Left renal pelvis (tissue), 4 donors: ENCODE measurements at regions not wholly inside any gene's neighbourhood (a gene's known extent, or its start where the extent isn't known, plus 50 kb on each side); places are given as distances from the start of the nearest gene placed in this dataset.
"Not testable (repeated sequence)": the region's sequence is repeated elsewhere in the genome, so short reads cannot be mapped to it uniquely, and the experiment has no call there.

Source experiments
- DNase-seq, 4 donors: peaks; one replicate each; pipeline ENCODE4 v3.0.0-alpha.2; 2013; ENCODE audit warnings: low read depth in 4 of 4, low spot score in 3 of 4

DNA sequence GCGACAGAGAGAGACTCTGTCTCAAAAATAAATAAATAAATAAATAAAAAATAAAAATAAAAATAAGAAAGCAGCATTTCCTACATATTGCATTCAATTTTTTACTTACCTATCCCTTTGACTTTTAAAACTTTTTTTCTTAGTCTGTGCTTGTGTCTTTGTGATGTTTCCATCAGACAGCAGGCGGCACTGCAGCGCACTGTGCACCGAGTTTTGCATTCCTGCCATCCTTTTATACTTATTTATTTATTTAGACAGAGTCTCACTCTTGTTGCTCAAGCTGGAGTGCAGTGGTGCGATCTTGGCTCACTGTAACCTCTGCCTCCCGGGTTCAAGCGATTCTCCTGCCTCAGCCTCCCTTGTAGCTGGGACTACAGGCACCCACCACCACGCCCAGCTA lies 203.9 kb downstream of the SPATA31A1 start:
- not testable (repeated sequence) for DNase-seq

DNA sequence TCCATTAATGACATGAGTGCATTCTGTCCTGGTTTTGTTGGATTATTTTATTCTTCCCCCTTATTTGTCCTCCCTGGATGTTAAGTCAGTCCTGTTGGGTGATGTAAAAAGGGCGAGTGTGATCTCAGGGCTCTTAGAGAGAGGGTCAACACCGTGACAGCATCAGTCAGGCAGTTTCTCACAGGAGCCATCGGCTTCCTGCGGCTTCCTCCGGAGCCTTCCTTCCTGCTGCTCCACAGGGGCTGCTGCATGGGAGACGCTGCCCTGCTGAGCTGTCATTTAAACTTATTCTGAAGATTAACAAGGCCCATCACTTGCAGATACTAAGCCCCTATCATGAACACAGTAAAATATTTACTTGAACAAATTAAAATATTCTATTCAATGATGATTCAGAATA lies 211.3 kb downstream of the SPATA31A1 start:
- DNase-seq, result not testable (repeated sequence)

DNA sequence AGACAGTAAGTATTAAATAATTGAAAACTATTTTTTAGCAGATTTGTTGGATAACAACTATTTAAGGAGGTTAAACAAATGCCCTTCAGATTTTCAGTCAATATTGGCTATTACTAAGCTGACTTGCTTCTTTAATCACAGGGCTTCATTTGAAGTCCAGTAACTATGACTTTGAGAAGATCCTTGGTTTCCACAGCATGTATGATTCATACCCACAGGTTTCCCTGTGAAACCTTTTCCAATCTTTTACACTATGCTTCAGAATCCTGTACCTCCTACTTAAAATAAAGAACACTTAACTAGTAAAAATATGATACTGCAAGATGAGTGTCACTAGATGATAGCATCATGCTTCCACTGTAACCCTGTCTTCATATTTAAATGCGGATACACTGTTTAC lies 211.9 kb downstream of the SPATA31A1 start:
- not testable (repeated sequence) for DNase-seq

DNA sequence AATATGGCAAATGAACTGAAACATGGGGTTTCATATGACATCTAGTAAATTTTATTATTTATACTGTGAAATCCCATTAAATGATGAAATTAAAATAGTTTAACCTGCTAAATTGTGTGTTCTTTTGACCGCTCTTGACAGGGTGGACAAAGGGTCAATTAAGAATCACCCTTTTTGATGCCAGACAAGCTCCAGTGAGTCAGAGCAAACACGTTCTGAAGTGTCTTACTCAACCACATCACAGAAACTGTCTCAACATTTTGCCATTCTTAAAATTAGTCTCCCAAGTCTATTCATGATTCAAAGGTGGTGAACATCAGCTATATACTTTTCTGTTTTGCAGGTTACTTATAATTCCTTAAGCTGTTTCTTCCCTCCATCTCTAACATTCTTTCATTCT lies 213.4 kb downstream of the SPATA31A1 start:
- DNase-seq, result not testable (repeated sequence)

DNA sequence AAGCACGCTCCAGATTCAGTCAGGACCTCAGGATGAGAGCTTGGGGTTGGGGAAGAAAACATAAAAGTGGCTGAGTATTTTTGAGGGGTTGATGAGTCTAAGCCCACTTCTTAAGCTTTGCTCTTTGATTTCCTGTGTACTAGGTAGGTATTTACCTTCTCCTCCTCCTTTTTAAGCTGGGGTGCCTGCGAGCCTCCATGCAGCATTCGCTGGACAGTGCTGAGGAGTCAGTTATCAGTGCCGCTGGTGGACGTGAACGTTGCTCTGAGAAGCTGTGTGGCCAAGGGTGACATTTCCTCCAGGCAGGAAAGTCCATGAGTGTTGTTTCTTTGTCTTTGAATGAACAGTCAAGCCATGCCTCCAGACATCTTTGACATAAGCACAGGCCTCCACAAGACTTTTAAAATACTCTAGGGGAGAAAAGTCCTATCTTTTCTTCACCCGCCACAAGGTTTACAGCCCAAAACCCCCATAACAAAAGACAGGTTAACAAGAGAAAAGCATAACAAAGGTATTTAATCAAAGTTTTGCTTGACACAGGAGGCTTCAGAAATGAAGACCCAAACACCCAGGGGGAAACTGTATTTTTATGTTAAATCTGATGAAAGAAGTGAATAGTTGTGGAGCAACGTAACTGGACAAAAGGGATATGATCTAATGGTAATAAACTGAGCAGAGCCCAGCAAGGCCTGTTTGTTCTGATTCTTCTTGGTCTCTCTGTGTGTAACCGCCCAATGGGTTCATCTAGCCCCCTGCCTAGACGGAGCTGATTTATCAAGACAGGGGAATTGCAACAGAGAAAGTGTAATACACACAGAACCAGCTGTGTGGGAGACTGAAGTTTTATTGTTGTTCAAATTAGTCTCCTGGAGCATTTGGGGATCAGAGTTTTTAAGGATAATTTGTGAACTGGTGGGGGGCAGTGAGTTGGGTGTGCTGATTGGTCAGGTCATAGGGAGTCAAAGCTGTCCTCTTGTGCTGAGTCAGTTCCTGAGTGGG lies 217.9 kb downstream of the SPATA31A1 start:
- DNase-seq, result not testable (repeated sequence)

DNA sequence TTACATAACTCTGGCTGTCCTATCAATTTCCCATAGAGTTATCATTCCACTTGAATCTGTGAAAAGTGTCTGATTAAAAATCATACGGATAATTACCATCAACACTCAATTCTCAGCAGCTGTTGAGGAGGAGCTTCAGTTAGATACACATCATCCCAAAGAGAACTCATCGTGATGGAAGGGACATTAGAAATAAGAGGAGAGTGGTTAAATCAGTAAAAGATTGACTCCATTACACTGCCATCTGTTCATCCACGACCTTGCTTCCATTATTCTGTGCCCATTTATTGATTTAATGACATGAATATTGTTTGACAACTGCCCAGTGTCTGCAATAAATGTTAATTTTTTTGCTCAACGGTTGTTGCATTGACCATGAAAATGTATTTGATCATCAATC lies 223.5 kb downstream of the SPATA31A1 start:
- not testable (repeated sequence) for DNase-seq

DNA sequence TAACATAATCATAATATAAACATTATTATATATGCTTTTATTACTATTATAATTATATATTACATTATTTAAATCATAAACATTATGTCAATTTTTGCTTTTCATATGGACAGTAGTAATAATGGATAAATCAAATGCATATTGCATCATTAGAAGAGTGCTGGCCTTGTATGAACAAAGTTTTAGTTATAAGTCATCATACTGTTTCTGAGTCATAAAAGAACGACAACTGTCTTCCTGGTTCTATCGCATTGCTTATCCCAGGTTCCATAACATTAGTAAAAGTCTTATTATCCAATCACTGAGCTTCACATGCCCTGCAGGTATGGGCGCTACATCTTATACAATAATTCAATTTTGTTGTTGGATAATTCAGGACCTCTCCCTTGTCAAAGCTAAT lies 225.8 kb downstream of the SPATA31A1 start:
- not testable (repeated sequence) for DNase-seq

DNA sequence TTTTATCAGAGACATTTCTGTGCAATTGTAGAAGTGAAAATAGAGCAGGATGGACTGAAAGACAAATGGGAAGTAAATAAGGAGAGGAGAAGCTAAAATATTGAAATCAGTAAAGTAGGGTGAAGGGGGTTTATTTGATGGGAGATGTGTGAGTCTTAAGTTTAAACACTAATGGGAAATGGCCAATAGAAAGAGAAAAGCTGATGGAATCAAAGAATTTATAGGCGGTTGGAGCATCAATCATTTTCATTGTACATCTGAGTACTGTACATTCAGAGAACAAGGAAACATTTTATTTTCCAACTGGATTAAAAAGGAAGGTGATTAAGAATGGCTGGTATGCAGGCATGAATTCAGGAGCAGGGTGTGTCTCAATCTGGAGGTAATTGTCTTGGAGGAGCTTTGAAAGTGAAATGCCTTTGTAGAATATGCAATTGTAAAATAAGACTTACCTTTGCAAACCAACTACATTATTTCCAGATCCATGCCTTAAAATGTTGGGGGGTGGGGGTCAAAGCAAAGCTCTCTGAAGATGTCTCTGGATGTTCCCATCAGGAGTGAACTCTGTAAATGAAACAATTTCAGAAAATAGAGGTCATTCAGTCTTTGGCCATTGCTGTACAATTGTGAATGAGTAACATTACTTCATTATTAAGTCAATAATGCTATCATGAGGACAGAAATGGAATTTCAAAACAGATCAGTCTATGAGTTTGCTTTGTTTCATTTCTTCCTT lies 227.4 kb downstream of the SPATA31A1 start:
- DNase-seq, result not testable (repeated sequence)

DNA sequence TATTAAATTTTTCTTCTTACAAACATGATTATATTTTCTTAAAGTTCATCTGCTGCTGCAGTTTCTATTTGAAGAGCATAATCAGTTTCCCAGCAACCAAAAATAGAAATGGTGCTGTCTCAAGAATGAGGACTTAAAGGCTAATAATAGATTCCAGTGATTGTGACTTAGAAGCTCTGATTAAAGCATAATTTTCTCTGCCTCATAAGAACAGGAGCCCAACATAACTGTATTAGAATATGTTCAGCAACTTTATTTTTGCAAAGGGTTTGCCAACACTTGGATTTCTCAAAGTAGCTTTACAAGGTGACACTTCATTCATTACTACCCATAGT lies 227.9 kb downstream of the SPATA31A1 start:
- DNase-seq, result not testable (repeated sequence)

DNA sequence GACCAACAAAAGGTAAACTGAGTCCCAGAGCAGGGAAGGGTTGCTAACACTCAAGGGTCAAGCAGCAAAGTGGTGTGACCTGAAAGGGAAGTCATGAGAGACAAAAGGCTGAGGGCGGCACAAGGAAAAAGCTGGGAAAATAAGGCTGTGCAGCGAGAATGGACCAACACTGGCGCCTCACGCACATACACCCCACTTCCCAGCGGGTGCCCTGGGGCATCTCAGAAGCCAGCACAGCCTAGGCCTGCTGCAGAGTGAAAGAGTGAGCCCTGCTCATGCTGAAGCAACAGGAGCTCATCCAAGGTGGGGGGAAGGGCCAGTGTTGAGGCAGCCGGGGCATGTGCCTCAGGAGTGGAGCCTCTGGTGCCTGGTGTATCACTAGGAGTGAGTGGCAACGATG lies 229.8 kb downstream of the SPATA31A1 start:
- DNase-seq, result not testable (repeated sequence)

DNA sequence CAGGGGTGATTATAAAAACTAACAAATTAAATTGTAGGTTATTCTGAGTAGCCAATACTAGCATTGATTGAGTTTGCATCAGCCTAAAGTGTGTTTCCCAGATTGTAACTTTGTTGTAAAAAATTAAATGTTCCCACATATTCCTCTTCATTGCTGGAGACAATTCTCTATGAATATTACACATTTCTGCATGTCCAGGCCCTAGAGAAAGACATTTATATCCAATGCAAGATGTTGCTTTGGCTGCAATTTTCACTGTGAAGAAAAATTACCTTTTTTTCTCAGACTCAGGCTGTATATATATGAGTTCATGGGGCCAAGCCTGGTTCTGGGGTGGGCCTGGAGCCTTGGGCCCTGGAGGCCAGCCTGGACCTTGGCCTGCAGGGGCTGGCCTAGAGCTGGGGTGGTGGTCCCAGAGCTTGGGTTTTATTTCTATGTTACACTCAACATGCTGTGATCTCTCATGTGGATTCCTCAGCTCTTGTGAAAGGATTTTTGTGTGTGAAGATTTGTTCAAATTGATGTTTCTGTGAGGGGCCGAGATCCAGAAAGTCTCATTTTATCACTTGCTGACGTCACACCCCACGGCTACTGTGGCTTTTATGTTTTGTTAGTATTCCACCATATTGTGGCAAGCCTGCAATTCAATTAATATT lies 232.5 kb downstream of the SPATA31A1 start:
- no peak for DNase-seq

DNA sequence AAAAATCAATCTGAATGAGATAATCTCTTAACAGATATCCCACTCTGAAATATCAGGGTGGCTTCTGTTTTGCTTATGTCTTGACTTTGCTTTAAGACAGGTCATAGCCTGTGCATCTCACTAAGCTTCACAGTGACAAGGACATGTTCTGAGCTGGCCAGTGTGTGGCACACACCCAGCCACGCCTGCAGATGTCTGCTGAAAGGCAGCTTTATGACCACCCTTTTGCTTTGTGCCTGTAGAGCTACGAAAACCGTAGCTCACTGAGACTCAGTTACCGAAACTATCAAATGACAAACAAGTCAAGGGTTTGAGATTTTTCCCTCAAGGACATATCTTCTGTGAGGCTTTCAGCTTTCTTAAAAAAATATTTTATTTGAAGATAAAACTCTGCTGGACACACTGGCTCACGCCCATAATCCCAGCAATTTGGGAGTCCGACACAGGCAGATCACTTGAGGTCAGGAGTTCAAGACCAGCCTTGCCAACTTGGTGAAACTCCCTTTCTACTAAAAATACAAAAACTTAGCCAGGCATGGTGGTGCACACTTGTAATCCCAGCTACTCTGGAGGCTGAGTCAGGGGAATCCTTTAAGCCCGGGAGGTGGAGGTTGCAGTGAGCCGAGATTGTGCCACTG lies 233.2 kb downstream of the SPATA31A1 start:
- no peak for DNase-seq

DNA sequence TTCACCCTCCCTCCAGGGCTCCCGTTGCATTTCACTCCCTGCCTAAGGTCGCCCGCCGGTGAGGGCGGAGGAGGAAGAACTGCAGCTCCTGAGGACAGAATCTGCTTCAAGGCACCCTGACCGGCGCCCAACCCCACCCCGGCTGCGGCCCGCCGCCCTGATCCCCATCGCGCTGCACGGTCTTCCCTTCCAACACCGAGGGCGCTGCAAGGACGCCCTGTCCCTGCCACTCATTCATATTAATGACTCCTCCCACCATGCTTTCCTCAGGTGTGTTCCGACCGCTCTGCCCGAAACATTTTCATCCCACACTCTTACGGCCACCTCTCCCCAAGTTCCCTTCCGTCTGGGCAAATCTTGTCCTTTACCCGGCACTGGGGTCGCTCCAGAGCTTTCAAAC lies 248.6 kb downstream of the SPATA31A1 start:
- not testable (repeated sequence) for DNase-seq

DNA sequence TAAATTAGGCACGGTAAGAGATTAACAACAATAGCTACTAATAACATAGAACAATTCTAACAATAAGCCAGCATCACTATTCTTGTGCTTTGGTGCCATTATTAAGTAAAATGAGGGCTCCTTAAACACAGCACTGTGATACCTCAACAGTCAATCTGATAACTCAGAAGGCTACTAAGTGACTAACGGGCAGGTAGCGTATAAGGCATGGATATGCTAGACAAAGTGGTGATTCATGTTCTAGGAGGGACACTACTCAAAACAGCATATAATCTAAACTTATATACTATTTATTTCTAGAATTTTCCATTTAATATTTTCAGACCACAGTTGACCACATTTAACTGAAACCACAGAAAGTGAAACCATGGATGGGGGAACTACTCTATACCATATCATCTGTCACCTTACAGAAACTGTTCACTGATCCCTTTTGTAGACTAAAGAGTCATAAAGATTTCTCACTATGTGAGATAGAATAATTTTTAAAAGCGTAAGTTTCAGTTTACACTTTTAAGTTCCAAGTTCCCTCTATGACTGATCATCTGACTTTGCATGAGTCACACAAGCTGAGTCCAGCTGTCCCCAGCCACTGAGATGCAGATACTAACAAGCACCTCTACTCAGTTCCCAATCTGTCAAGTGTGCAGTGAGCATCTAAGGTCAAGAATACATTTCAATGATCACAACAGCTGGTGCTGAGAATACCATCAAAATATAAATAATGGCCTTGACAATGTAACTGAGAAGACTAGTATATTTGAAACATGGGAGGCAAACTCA lies 256.2 kb downstream of the SPATA31A1 start:
- not testable (repeated sequence) for DNase-seq

DNA sequence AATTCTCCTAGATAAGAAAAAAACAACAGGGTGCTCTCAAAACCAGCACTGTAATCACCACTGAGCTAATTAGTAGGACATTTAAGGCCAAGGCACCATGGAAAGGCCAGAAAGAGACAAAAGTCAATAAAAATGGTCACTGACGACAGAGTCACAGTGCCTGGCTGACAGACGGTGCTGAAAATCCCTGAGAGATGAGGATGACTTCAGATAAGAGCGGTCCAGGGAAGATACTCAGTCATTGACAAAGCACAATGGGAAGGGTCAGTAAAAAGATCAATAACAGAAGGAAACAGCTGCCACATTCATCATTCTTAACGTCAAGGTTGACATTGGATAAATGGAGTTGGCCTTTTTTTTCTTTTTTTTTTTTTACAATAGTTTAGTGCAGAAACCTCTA lies 261.0 kb downstream of the SPATA31A1 start:
- not testable (repeated sequence) for DNase-seq

DNA sequence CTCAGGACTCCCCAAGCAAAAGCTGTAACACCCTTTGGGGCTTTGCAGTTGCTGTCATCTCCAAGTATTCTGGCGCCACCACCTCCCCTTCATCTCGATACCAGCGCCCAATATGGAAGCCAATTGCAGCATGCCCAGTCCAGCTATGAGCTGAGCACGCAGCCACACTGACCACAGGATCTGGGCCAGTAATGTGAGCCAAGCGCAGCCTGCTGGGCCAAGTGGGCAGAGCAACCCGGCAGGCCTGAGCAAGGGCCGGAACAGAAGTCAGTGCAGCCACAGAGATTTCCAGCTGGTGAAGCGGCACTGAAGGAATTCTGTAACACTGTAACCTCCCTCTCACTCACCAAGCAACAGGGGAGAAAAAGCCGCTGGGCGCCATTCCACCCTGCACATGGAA lies 268.6 kb downstream of the SPATA31A1 start:
- not testable (repeated sequence) for DNase-seq

DNA sequence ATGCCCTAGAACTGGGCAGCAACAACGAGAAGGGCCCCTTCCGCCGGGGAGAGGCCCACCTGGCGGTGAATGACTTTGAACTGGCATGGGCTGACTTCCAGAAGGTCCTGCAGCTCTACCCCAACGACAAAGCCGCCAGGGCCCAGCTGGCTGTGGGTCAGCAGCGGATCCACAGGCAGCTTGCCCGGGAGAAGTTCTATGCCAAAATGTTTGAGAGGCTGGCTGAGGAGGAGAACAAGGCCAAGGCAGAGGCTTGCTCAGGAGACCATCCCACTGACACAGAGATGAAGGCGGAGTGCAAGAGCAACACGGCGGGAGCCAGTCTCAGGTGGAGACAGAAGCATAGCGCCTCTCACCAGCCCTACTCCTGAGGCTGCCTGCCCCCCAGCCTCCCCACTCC lies 276.6 kb downstream of the SPATA31A1 start:
- DNase-seq, result not testable (repeated sequence)

DNA sequence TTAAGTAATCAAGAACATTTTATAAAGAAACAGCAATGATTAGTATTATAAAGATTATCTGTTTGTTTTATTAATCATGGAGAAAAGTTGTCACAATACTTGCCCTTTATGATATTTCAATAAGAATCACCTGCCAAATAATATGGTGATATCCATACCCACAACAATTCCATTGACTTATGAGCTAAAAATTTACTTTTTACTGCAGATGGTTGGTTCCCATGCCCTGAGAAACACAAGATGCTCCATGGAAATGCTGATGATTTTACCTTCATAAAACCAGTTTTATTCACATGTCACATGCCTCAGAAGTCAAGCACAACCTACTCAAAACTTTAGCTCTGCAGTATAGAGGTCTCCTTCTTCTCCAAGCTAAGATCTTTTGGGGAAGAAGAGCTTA lies 293.6 kb downstream of the SPATA31A1 start:
- not testable (repeated sequence) for DNase-seq

DNA sequence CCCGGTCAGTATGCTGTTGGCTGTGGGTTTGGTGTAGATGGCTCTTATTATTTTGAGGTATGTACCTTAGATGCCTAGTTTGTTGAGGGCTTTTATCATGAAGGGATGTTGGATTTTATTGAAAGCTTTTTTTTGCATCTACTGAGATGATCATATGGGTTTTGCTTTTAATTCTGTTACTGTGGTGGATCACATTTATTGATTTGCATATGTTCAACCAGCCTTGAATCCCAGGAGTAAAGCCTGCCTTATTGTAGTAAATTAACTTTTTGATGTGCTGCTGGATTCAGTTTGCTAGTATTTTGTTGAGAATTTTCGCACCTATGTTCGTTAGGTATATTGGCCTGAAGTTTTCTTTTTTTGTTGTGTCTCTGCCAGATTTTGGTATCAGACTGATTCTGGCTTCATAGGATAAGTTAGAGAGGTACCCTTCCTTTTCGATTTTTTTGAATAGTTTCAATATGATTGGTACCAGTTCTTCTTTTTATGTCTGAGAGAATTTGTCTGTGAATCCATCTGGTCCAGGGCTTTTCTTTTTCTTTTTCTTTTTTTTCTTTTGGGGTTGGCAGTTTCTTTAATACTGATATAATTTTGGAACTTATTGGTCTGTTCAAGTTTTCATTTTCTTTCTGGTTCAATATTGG lies 301.6 kb downstream of the SPATA31A1 start:
- not testable (repeated sequence) for DNase-seq
